H1 (cell line): ENCODE measurements at regions not wholly inside any gene's neighbourhood (a gene's known extent, or its start where the extent isn't known, plus 50 kb on each side); places are given as distances from the start of the nearest gene placed in this dataset.
"Not testable (repeated sequence)": the region's sequence is repeated elsewhere in the genome, so short reads cannot be mapped to it uniquely, and the experiment has no call there.

Experiments
- BCL11A ChIP-seq, 2 experiments: IDR thresholded peaks; one replicate each; pipeline ENCODE4 v1.6.1; 2011; ENCODE audit warnings: low read depth in 2 of 2, low read length in 2 of 2, mild to moderate bottlenecking in 2 of 2
- POLR2A ChIP-seq, 2 experiments: IDR thresholded peaks; 1 replicate in 1 of 2; 2 replicates in 1 of 2; pipeline ENCODE4 v1.6.1; 2011; ENCODE audit warnings: low read depth in 2 of 2, low read length in 2 of 2, mild to moderate bottlenecking in 2 of 2; ENCODE audit errors: control extremely low read depth in 1 of 2
- POLR2AphosphoS5 ChIP-seq: IDR thresholded peaks from 2 replicates; pipeline ENCODE4 v1.6.1; 2011; ENCODE audit warnings: low read depth, low read length
- TAF7 ChIP-seq: optimal IDR thresholded peaks from 2 replicates; pipeline ENCODE3; 2011; ENCODE audit warnings: low read depth, mild to moderate bottlenecking, inconsistent platforms, low read length, moderate library complexity, borderline replicate concordance

DNA sequence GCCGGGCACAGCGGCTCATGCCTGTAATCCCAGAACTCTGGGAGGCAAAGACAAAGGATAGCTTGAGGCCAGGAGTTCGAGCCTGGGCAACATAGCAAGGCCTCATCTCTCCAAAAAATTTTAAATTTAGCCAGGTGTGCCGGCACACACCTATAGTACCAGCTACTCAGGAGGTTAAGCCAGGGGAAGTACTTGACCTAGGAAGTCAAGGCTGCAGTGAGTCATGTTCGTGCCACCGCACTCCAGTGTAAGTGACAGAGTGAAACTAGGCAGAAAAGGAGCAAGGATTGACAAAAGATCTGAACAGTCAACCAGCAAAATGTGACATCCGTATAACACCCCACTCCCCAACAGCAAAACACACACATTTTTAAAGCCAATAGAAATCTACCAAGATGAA is 545.3 kb downstream of the FOXD4L6 start:
- not testable (repeated sequence) for TF ChIP-seq BCL11A (IDR thresholded peaks at IDR 0.05; ENCODE audit: low read depth in 2 of 2, low read length in 2 of 2); POLR2AphosphoS5; TAF7; POLR2A (IDR thresholded peaks at IDR 0.05; ENCODE audit: control extremely low read depth in 1 of 2, low read depth in 2 of 2, low read length in 2 of 2)
